Activated CD4-positive, CD25-positive, alpha-beta regulatory T cell (primary cell): ENCODE measurements at regions not wholly inside any gene's neighbourhood (a gene's known extent, or its start where the extent isn't known, plus 50 kb on each side); places are given as distances from the start of the nearest gene placed in this dataset.
"Not testable (repeated sequence)": the region's sequence is repeated elsewhere in the genome, so short reads cannot be mapped to it uniquely, and the experiment has no call there.

Experiments used
- DNase-seq, 4 experiments: peaks; one replicate each; lab custom pipeline; 2025; lab: John Stamatoyannopoulos, UW

DNA sequence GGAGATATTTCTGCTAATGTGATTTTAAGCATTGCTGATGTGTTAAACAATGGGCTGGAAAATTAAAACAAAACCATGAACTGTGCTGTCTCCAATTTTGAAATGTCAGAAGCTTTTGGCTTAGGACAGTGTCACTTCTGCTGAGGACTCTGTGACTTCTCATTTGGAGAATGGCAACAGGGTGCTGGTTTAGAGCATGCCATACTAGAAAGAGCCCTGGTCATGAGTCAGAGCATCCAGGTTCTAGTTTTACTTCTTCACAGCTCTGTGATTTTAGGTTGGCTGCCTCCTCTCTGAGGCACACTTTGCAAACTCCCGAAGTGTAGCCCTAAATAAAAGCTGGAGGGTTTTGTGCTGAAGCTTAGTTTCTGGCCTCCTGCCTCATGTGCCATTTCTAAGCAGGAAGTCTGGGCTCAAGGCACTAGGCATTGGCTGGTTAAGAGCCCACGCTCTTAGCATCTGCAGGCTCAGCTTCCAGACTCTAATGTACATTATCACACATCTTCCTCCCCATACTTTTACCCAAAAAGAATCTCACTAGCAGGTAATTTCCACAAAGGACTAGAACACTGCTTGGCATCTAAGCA, 193.8 kb downstream of the CNTN3 start:
- no peak for DNase-seq

DNA sequence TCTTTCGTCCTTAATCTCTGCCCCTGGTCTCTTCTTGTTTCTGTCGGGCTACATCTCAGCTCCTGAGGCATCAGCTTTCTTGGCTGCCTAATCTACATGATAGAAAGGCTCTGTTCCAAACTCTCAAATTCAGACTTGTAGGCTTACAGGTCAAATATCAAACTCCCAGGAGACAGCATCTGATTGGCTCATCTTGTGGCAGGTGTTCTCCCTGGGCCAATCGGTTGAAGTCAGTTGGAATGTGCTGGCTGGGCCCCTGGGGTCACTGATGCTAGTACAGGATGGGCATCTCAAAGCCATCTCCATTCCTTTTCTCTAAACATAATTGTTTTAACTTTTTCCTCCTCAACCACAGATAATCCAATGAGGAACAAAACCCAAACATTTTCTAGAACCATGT, 198.7 kb downstream of the CNTN3 start:
- no peak for DNase-seq

DNA sequence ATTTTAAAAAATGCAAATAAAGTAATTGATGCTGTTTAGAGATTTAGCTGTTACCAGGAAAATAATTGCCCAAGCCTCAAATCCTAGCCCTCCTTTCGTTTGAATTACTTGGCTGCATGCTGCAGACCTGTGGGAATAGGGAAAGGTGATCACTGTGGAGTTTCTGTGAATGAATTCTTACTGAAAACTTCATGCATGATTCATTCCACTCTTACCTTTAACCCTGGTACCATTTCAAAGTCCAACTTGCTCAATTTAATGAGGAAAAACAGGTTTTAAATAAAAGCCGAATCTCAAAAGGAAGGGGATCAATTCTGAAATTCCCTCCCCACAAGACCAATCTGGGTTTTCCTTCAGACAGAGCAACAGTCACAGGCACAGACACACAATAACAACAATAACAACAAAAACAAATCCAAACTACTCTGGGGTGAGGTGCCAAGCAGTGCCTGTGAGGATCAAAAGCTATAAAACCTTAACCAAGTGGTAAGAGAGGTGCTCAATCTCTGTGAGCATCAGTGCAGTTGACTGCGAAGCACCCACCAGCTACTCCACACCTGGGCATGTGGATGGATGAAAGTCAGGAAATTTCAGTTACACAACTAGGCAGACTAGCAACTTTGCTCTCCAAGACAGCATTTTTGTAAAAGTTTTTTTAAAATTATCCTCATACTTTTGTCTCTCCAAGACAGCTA, 200.8 kb downstream of the CNTN3 start:
- DNase-seq: no peak

DNA sequence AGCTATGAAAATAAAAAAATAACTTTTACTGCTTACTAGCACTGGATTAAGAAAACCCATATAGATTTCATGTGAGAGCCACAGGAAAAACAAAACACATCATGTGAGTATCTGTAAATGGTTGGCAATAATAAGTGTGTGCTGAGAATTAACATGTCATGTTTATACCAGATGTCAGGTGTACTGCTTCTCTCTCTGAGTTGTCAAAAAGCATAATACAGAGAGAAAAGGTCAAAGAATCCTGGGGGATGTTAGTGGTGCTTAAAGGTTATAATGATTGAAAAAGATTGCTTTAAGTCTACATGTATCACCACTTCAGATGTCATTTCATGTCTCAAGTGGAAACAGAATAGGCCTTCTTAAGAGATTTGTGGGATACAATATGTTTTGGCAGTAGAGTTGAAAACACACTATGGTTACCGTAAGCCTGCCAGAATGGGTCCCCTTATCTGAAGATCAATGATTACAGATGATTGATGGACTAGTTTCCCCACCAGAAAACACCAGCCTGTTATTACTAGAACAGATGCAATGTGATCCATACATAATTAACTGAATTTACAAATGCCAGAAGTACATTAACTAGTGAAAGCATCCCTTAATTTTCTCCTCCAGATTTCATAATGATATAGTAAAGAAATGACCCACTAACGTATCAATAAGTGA, 204.1 kb downstream of the CNTN3 start:
- no peak for DNase-seq

DNA sequence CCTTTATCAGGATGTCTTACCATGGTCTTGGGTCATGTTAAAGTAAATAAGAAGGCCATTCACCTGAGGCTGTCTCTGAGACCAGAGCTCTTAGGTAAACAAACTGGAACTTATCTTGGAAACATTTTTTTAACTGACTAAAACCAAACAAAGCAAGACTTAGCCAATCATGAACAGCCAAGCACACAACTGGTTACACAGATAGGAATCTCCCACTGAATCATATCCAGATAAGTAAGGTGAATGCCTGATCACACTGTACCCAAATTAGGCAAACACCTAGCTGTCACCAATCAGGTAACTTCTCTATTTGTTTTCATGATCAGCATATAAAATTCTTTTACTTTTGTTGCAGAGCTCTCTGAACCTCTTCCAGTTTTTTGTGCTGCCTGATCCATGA, 205.4 kb downstream of the CNTN3 start:
- no peak for DNase-seq

DNA sequence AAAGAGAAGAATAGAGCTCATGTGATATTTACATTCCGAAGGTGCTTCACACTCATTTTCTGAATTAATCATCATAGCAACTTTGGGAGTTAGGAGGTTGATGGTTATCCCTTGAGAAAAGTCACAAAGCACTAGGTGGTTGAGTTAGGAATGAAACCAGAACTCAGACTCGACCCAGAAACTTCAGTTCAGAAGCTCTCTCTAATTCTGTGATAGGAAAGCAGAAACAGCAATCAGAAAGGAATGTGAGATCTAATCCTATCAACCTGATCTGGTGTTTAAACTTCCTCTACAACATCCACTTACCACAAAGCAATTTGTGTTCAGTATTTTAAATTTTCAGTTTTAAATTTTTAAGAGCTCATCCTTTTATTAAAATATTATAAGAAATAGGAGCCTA, 211.2 kb downstream of the CNTN3 start:
- no peak for DNase-seq

DNA sequence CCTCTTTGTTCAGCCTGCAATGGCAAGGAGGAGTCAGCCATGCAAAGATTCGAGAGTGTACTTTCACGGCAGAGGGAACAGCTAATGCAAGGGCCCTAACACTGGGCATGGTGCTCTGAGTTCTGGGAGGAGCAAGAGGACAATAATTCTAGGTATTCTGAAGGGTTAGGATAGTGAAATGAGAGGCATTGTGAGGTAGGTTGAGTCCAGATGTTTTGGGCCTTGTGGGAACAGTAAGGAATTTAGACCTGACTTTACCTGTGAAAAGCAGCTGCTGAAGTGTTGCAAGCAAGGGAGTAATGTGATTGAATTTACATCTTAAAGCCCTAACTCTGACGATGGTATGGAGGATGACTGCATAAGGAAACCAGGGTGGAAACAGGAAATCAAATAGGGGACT, 211.6 kb downstream of the CNTN3 start:
- no peak for DNase-seq

DNA sequence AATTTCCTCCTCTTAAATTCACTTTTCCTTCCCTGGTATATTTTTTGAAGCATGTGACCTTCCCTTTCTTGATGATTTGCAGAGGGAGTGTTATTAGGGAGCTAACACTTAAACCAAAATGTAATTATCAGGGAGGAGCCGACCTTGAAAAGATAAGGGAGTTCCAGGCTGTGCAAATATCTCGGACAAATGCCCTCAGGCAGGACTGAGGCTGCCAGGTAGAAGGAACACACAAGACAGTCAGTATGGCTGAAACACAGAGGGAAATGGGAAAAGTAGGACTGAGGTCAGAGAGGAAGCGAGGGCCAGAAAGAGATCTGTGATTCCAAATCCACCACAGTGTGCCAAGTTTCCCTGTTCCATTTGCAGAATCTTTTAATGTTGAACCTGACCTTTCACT, 221.0 kb downstream of the CNTN3 start:
- DNase-seq: no peak

DNA sequence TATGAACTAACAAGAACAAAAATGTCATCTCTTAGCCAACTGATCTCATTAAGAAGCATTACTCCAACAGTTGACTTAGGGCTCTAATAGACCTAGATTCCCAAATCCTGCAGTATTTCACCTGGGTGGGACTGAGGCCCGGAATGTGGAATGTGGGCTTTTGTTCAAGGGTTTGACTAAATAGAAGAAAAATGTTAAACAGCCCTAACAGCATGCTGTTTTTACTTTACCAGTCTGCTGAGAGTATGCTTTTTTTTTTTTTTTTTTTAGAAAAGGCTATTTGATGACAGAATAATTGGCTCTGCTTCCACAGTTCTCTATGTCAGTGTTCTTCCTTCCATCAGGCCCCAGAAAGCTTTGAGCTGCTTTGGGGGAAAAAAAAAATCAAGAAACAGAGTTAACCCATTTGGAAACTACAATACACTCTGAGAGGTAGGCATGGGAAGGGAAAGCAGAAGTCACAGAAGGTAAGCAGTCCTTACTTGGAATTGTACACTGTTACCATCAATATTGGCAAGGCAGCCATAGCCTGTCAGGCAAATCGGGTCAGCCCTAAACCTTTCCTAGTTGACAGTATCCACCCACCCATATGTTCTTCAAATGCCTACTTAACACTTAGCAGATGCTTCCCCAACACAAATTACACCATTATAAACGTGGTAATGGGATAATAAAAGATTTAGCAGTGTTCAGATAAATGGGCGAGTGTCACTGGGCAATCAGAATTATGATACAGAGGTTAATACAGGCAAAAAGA, 224.2 kb downstream of the CNTN3 start:
- DNase-seq: no peak

DNA sequence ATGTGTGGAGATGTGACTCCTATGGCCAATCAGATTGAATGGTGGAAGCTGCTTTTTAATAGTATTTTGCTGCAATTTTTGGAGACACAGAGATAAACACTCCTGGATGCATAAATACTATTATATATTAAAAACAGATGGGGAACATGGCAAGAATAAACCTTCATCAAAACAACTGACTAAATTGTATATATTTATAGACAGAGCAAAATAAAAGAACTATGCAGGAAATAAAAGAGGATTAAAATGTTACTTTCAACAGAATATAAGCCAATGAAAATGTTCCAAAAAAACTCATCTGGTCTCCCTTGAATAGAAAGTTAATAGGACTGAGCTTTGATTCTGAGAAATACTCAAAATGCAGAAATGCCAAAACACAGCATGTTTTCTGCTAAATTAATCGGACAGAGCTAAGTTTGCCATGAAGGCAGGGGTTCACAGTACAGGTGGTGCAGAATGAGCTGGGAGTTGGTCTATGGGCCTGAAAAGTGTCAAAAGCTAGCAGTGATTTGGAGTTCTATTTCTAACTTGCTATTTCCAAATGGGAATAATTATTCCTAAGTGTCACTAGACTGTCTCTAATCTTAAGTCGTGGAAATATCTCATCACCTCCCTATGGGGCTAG, 227.2 kb downstream of the CNTN3 start:
- DNase-seq: no peak

DNA sequence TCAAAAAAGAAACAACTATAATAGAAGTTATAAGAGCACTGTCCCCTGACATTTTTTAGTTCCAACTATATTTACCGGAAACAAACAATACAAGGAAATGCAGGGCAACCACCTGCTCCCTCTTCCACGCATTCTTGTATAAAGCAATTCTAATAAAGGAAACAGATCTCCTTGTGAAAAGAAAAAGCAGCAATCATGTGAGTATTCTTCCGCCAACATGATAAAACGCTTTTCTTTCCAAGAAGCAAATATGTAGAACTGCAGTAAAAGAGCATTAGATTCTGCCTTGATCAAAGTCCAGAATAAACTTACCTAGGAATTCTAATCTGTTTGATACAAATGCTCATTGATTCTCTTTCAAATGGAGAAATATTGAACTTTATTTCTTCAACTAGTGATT, 230.3 kb downstream of the CNTN3 start:
- DNase-seq: no peak

DNA sequence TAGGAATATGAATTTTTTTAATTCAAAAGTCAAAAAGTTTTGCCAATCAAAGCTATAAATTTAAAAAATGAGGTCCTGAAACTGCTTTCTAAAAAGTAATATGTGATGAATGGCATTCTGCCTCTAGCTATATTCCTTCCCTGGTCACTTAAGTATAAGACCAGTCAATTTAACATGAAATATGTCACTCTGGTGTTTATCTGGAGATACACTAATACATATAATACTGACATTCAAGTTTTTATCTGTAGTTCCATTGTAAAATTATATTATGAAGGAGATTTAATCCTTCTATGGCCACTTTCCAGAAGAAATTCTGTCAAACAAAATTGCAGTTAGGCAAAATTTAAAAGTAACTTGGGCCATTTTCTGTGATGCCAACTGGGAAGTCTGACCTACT, 236.8 kb downstream of the CNTN3 start:
- DNase-seq: no peak

DNA sequence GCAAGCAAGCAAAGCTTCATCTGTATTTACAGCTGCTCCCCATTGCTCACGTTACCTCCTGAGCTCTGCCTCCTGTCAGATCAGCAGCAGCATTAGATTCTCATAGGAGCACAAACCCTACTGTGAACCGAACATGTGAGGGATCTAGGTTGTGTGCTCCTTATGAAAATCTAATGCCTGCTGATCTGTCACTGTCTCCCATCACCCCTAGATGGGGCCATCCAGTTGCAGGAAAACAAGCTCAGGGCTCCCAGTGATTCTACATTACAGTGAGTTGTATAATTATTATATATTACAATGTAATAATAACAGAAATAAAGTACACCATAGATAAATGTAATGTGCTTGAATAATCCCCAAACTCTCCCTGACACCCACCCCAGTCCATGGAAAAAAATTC, 238.1 kb downstream of the CNTN3 start:
- not testable (repeated sequence) for DNase-seq

DNA sequence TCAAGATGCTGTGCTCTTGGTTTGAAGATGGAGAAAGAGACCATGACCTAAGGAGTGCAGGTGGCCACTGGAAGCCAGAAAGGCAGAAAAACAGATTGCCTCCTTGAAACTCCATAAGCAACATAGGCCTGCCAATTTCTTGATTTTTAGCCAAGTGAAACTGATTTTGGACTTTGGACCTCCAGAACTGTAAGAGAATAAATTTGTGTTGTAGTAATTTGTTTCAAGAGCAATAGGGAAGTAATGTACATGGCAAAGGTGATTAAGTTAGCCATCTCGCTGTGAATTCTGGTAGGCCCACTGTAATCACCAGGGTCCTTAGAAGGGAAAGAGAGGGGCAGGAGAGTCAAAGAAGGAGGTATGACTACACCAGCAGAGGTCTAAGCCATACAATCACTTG, 238.8 kb downstream of the CNTN3 start:
- DNase-seq: no peak

DNA sequence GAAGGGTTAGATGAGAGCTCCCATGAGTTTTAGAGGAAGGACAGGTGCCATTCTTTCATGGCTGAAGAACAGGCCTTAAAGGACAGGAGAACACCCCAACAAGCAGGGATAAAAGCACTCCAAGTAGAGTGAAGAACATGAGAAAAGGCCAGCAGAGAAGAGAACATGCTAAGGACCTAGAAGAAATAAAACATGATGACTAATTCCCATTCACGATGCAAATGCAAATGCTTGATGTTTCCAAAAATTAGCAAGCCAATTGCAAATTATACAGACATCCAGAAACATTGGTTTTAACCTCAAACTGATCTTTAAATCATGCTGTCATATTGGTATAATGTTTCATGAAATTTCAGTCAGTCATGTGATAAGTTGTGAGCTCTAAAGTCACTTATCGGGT, 241.7 kb downstream of the CNTN3 start:
- no peak for DNase-seq

DNA sequence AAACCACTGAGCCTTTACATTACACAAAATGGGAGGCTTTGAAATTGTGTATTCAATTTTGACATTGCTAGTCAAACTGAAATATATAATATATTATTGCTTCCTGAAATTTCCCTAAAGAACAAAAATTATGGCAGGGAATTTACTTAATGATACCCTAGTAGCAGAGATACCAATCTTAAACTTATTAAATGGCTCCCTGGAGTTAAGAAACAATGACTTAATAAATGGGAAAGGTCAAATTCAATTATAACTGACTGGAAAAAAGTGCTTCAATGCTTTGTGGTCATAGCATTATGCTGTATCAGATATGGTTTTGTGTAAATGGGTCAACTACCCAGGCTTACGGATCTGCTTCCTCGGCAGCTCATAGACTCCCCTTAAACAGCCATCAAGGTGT, 244.1 kb downstream of the CNTN3 start:
- no peak for DNase-seq

DNA sequence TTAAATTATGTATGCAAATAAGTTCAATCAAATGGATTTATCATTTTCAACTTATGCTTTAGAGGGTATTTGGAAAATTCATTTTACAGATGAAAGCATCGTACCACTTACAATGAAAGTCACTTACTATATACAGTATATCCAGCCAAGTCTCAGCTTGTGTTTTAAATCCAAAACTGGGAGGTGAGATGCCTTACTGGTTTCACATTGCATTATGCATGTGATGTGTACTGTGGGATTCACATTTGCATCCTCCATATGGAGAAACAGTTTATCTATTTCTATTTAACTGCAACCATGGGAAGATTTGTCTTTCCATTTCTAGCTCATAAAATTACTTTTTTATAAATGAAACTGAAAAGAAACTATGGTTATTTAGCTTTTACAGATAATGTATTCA, 248.1 kb downstream of the CNTN3 start:
- DNase-seq: no peak

DNA sequence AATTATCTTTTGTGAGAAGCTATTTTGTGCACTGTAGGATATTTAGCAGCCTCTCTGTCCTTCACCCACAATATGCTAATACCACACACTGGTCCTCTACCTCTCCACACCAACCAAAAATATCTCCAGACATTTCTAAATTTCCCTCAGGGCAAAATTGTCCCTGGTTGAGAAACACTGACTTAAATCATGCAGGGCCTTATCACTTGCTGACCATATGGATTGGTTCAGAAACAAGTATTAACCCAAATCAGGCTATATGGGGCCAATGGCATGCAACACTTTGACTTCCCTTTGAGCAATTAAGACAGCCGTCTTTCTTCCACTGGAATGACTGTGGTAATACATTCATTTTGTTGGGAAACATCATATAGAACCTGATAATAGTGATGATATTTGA, 251.1 kb downstream of the CNTN3 start:
- no peak for DNase-seq

DNA sequence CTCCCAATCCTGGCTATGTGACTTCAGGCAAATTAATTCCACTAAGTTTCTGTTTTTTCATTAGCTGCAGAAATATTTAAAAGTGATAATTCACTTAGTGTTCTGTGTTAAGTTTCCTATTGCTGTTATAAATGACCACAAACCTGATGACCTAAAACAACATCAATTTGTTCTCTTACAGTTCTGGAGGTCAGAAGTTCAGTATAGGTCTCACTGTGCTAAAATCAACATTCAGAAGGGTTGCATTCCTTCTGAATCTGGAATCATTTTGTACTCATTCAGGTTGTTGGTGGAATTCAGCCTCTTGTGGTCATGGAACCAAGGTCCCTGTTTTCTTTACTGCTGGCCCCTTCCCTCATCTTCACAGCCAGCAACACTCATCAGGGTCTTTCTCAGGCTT, 254.1 kb downstream of the CNTN3 start:
- DNase-seq: no peak

DNA sequence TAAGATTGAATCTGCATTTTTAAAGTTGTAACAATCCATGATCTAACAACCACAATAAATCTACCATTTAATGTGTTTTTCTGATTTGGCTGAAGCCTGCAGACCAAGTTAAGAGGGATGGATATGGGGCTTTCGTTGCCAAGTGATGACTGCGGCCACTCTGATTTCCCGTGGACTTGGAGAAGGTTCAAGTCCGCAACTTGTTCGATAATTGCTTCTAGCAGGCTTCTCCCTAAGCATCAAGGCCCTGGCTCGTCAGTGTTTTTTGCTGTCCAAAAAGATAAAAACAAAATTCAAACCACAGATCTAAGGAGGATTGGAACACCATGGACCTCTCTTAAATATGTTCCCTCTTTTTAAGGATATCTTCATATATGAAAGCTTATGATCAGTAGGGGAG, 256.6 kb downstream of the CNTN3 start:
- no peak for DNase-seq

DNA sequence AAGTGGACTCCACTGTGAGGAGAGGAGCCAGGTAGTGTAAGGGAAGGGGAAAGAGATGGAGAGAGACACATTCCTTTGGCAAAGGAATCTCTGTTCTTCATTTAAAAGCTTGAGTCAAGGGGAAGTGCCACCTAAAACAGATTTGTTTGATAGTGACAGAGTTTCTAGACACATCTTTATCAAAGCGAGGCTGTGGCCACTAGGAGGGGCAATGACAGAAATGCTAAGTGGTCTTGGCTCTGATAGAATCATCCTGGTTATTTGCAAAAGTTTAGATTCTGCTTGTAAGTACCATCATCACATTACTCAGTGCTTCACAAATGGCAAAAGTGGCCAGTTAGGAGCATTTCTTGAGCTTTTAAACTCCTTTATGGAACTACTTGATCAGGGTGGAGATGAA, 261.4 kb downstream of the CNTN3 start:
- DNase-seq: no peak

DNA sequence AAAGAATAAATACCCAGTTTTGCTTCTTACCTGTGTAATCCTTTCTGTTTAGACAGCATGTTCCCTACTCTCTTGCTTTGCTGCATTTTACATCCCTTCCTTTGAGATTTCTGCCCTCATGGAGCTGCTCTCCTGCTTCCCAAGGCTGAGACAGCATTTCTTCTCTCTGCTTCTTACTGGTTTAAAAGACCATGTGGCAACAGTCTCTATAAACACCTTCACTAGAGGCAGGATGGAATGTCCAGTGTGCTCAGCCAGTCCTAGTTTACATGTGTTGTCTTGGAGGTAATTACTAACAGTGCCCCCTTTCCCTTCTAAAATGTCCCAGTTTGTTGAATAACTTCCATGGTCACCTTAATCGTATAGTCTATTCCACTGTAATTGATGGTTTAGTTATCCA, 262.3 kb downstream of the CNTN3 start:
- DNase-seq: no peak

DNA sequence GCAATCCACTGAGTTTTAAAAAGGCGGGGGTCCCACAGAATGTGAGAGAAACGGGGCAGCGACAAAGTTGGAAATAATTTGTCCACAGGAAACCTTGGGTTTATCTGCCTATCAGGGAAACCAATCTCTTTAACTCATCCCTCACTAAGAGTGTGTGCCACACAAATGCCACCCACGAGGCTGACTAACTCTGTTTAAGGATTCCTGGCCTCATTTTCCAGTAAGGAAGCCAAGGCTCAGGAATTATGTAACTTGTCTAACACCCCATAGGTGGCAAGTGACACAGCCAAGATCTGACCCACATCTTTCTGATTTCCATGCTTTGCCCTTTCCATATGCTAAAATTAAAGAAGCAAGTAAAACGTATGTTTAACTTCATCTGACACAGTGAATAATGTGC, 263.2 kb downstream of the CNTN3 start:
- DNase-seq: no peak
